GM19035 (cell line): ENCODE measurements at regions not wholly inside any gene's neighbourhood (a gene's known extent, or its start where the extent isn't known, plus 50 kb on each side); places are given as distances from the start of the nearest gene placed in this dataset.
"Not testable (repeated sequence)": the region's sequence is repeated elsewhere in the genome, so short reads cannot be mapped to it uniquely, and the experiment has no call there.

Source experiments
- ATAC-seq: cut with Tn5 transposase; IDR thresholded peaks from one replicate; pipeline ENCODE4 v1.9.1; 2021; ENCODE audit not compliant: unreplicated experiment

DNA sequence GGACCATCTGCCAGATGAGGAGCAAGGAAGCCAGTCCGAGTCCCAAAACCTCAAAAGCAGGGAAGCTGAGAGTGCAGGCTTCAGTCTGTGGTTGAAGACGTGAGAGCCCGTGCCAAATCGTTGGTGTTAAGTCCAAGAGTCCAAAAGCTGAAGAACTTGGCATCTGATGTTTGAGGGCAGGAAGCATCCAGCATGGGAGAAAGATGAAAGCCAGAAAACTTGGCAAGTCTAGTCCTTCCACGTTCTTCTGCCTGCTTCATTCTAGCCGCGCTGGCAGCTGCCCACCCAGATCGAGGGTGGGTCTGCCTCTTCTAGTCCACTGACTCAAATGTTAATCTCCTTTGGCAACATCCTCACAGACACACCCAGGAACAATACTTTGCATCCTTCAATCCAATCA lies 293.8 kb downstream of the RDH14 start:
- not testable (repeated sequence) for ATAC-seq

DNA sequence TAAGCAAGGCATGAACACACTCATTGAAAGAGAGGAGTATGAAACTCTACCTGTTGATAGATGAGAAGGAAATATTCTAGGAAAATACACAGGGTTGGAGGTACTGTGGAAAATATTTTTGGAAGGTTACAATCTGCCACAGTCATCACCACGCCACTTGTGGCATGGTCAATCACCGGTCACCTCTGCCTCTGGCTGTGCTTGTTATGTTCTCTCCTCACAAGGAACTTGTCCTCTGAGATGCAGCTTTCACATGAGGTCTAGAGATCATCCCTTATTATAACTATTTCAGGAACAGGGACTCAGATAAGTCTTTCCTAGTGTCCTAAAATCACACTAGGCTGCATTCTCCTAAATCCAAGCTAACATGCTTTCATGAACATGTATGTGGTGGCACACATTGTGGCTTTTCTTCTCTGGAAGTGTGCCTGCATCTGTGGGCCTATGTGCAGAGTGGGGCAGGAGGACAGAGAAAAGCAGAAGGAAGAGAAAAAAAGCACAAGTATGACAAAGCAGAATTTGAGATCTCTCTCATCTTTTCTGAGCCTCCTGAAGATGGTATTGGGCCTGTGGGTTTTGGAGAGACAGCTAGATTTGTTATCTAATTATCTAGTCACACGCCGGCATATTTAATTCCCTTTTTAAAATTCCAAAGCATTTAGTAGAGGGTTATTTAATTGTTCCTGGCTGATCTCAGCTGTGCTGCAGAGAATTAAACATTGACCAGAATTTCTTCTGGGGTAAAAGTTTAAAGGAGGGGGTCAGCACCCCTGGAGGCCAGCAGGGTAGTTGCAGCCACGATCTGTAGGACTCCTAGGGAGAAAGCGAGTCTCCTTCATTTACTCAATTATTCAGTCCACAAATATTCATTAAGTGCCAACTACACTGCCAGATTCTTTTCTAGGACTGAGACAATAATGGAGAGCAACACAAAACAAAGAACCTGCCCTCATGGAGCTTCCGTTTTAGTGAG lies 294.6 kb downstream of the RDH14 start:
- ATAC-seq, result no peak

DNA sequence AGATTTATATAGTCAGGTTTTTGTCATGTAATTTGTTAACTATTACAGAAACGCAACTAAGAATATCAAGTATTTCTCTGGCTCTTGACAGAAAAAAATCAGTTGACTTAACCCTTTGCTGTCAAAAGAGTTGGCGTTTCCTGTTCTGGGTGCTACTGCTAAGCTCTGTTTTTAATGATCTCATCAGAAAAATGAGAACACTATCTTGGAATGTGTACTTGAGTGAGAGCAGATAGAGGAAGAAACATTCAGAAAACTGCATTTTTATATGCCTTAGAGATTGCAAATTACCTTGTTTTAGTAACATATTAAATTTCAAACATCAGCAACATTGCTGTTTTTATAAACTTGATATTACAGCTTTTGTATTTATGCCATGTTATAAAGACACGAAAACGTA lies 297.9 kb downstream of the RDH14 start:
- no peak for ATAC-seq

DNA sequence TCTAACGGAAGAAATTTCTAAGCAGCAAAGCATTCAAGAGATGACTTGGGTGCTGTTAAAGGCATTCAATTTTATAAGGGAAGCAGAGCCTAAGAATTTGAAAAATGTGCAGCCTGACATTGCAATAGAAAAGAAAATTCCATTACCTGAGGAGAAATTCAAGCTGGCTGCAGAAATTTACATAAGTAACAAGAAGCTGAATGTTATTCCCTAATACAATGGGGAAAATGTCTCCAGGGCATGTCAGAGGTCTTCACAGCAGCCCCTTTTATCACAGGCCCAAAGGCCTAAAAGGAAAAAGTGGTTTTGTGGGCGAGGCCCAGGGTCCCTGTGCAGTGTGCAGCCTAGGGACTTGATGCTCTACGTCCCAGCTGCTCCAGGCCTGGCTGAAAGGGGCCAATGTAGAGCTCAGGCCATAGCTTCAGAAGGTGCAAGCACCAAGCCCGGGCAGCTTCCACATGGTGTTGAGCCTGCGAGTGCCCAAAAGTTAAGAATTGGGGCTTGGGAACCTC lies 306.7 kb downstream of the RDH14 start:
- no peak for ATAC-seq

DNA sequence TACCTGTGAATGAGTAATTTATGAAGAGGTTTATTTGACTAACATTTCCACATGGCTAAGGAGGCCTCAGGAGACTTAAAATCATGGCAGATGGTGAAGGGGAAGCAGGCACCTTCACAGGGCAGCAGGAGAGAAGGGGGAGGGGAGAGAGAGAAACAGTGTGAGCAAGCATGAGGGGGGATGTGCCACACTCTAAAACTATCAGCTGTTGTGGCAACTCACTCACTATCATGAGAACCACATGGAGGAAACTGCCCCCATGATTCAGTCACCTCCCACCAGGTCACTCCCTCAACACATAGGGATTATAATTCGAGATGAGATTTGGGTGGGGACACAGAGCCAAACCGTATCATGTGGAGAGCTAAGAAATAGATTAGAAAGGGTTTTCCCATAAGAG lies 309.0 kb downstream of the RDH14 start:
- no peak for ATAC-seq

DNA sequence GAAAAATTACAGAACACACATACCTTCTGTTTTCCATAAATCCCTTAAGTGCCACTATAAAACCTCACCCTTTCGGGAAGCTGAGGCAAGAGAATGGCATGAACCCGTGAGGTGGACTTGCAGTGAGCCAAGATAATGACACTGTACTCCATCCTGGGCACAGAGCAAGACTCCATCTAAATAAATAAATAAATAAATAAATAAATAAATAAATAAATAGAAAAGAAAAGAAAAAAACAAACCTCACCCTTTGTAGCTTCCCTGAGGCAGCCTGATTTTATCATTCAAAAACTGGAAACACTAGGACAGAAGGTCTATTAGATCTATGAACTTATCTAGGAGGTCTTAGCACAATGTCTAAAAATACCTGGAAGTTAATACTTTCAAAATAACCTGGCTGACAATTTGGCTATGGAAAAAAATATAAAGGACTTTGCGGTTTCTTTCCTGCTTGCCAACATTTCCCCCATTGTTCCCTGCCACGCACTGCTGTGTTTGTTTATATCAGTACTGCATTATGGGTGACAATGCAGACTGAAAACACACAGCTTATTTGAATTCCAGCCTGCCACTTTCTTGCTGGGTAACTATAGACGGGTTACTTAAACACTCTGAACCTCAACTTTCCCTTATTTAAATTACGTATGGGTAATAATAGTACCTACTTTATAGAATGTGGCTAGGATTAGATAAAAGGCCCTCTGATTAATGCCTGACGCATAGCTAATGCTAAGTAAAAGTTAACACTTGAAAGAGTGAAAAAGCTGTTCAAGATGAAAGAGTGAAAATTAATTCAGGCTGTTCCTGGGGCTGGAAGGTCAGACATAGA lies 313.0 kb downstream of the RDH14 start:
- no peak for ATAC-seq

DNA sequence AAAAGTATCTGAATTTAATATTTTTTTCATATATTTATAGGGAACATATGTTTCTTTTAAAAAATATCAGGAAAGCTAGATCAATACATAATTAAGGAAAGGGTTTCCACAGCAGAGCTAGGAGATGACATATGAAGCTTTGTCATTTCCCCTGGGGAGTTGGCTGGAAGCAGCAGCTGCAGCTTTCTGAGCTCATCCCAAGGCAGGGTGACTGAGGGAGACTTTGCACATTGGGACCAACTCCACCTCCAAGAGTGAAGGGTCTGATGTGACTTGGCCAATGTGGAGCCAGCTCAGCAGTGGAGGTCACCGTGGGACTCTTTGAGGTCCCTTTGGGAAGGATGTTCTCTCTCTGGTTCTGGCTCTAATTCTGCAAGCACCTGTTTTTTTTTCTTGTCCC lies 315.1 kb downstream of the RDH14 start:
- ATAC-seq, result no peak

DNA sequence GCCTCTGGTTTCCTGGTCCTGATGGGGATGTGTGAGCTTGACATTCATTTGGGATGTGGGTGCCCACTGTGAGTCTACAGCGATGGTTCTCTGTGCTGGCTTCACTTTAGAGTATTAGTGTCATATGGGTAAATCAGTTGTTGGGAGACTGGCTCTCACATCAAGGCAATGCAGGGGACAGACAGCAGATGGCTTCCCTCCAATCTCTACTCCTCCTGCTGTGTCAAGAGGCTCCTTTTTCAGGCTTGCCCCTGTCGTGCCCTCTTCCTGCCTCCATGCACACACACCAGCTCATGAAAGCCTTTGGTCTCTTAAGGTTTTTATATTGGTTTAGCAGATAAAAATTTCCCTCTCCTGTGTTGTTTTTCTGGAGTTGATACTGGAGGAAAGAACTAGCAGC lies 315.6 kb downstream of the RDH14 start:
- no peak for ATAC-seq

DNA sequence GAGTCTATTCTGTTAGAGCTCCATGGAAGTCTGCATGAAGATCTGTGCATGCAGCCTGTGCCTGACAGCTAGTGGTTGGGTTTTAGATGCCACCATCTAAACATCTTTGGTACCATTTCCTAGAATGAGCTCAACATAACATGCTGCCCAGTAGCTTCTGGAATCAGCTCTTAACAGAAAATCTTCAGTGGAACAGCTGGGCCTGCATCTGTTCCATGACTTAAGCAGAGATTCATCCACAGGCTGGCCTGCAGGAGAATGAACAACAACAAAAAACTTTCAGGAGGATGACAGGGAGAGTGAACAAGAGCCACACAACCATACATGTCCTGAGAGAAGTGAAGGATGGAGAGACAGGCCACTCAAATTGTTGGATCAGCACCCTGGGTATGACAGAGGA lies 316.6 kb downstream of the RDH14 start:
- ATAC-seq, result no peak

DNA sequence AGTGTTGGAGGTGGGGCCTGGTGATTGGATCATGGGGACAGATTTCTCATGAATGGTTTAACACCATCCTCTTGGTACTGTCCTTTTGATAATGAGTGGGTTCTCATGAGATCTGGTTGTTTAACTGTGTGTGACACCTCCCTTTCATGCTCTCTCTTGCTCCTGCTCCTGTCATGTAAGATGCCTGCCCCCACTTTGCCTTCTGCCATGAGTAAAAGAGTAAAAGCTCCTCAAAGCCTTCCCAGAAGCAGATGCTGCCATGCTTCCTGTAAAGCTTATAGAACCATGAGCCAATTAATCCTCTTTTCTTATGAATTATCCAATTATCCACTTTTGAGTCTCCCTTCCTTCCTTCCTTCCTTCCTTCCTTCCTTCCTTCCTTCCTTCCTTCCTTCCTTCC lies 317.7 kb downstream of the RDH14 start:
- no peak for ATAC-seq

DNA sequence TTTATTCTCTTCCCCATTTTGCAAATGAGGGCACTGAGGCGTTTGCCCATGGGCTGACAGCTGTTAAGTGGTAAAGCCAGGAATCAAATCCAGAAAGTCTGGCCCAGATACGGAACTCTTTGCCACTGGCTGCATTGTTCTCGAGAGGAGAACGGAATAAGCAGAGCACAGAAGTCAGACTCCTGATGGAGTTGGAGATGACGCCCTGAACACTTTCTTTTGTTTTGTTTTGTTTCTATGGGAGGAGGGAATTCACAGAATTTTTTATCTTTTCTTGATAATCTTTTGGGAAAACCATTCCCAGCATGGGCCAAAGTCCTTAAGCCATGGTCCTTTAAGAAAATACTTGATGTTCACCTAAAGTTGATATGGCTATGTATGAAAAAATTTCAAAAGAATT lies 322.2 kb downstream of the RDH14 start:
- no peak for ATAC-seq

DNA sequence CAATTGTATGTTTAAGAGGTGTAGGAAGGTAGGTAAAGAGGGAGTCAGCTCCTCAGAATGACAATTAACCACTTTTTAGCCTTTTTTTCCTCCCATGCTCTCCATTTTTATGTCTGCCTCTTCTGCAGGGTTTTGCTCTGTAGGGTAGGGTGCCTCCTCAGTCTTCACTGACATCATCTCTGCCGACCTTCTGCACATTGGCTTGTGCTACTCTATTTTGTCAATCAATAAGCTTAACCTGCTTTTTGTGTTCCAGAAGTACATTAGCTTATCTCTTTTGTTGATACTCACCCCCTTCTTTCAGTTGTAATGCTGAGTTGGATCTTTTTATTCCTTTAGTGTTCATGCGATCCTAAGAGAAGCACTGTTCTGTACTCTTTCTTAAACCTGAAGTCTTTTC lies 323.2 kb downstream of the RDH14 start:
- no peak for ATAC-seq

DNA sequence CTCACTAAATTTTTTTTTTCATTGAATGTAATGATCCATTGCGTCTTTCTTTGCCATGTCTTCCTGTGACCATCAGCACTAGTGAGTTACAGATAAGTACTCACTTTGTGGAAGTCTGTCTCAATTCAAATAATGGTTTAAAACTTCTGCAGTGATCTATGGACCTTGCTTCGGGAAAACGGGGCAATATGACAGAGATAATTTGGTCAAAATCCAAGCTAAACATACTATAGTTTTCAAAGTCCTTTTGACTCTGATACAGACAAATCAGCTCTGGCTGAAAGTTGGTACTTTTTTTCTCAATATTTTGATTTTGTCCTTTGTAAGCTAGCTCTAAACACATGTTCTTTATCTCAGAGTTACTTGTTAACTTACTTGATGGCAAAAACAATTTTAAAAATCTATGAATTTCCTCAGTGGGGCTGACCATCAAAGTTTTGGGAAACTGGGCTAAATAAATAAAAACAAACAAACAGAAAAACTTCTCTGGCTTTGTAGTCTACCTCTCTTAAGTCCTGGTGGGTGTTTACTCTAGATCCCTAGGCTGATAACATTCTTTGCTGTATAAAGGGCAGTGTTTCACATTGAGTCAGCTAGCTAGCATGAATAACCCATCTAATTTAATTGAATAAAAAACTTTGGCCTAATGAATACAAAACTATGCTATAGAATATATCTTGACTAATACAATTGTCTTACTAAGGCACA lies 327.6 kb downstream of the RDH14 start:
- no peak for ATAC-seq

DNA sequence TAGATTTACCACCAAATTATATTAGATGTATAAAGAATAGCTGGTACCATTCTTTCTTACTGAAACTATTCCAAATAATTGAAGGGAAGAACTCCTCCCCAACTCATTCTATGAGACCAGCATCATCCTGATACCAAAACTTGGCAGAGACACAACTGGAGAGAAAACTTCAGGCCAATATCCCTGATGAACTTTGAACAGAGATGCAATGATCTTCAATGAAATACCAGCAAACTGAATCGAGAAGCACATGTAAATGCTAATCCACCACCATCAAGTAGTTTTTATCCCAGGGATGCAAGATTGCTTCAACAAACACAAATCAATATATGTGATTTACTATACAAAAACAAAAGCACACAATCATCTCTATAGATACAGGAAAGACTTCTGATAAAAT lies 329.8 kb downstream of the RDH14 start:
- no peak for ATAC-seq

DNA sequence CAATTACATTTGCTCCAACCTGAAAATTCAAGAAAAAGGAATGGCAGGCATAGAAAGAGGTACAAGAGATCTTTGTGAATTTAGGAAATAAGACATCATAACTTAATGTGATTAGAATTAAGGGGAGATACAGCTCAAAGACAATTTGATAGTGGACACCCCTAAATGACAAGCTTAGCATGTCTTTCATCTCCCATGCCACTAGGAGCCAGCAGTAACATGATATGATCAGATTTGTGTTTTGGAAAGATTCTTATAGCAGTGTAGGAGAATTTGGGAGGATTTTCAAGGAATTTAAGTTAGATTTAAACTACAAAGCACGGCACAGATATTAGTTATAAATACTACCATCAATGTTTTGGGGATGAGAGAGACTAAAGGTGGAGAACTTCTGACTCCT lies 340.8 kb downstream of the RDH14 start:
- no peak for ATAC-seq

DNA sequence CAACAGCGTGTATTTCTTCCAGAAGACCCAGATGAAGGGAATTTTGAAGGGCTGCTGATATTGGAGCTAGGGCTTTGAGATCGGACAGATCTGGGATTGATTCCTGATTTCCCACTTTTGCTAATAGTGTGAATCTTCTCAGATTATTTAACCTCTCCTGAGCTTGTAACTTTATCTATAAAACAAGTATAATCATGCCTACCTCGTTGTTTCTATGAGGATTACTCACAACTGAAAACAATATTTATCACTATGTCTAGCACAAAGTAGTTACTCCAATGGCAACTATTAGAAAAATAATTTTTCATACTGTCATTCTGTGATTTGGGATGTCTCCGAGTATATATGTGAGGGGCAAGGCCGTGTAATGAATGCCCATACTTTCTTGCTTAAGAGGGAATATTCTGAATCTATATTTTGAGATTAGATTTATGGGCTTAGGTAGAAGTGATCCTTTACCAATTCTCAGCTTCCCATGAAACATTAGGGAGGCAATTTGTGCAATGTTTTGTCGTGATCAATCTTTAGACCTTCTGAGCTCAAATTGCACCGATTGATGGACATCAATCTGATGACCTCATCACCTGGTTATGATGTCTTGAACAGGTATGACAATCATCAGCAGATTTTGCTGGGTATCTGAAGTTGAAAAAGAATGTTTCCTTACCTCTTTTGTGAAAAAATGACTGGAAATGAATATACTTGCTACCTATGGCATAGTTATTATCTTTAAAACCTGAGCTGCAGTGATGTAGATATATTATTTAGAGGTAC lies 339.9 kb downstream of the KCNS3 start:
- no peak for ATAC-seq

DNA sequence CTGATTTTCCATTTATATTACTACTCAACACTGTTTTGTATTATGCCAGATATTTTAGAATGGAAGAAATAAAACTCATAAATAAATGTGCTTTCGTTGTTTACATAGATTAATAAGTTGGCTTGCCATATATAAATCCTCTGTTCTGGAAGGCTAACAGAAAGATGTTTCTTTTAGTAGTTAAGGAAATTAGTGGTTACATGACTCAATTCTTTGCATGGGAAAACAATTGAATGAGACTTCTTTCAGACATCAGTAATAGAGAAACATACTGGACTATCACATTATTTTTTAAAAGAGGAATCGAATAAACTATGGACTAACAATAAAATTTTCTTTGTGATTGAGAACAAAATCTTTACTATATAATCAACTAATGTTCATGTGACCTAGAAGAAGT lies 336.5 kb downstream of the KCNS3 start:
- no peak for ATAC-seq

DNA sequence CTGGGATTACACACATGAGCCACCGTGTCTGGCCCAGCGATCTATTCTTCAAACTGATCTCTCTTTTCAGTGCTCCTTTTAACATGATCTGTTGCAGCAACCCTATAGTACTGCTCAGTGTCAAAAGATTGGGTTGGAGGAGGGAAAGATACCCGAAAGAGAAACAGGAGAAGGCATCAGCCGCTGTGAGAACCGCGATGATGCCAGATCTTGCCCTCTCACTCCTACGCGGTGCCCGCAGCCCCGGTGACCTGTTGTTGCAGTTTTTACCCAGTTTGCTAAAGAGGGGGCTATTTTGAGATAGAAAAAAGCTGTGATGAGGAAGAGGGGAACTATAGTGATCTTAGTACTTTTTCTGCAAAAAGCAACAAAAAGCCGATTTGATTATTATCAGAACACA lies 335.5 kb downstream of the KCNS3 start:
- no peak for ATAC-seq

DNA sequence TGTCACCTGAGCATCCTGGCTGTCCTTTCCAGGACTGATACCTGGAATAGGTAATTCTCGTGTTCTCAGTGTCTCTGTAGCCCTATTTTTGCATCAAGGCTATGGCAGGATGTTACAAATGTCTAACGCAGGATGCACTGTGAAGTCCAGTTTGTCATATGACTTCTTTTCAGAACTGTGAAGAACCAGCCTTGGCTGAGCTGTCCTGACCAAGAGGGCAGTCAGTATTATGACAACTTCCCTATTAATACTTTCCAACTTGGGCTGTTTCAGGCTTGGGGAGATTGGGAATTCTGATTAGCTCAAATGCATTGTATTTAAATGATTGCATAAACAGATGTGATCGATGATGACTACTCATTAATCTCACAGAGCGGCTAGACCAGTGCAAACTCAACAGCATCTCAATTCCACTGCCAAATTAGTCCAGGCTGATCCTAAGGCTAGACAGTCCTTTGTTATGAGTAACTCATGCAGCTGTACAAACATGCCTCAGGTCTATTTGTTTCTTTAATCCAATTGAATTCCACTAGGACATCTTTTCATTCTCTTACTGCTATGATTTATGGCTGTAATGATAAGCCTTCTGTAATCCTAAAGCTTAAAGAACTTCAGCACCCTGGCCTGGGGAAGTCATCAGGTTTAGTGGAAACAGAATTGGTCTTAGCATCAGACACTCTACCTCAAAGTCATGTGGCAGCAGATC lies 331.6 kb downstream of the KCNS3 start:
- no peak for ATAC-seq

DNA sequence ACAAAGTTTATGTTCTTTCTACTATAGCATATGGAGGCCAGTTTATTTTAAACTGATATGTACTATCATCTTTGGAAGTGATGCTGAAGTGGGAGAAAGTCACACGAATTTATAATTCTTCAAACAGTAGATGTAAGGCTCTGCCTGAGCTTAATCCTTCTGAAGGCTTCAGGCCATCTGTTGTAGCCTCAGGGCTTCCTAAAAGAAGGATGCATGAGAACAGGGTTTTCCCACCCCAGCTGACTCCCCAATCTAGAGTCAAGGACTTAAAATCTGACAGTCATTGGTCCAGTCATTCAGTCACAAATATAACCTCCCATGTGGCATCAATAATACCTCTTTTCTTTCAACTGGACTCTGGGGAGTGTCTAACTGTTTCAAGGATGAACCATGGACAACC lies 330.5 kb downstream of the KCNS3 start:
- ATAC-seq, result no peak
